WTC11 (cell line): ENCODE measurements at regions not wholly inside any gene's neighbourhood (a gene's known extent, or its start where the extent isn't known, plus 50 kb on each side); places are given as distances from the start of the nearest gene placed in this dataset.

Source experiments
- ATAC-seq: fragments of 200-7000 bp; cut with Tn5 transposase; 2 replicates; pipeline ENCODE4 v1.10.0; 2021; ENCODE audit warnings: mild to moderate bottlenecking, moderate library complexity
- CTCF ChIA-PET: fragments of 300-600 bp; sonication (Branson Sonifier 250); formaldehyde crosslinking; loops from one replicate; lab custom pipeline; 2021; ENCODE audit warnings: antibody characterized with exemption; lab: Charles Lee
- POLR2A ChIA-PET: fragments of 350-600 bp; sonication (Branson Sonifier 250); formaldehyde crosslinking; loops from one replicate; lab custom pipeline; 2021; ENCODE audit warnings: antibody characterized with exemption; lab: Charles Lee
- DNase-seq: peaks from one replicate; pipeline ENCODE4 v3.0.0; 2021; ENCODE audit warnings: low spot score
- H3K27ac Mint-ChIP-seq: 2 replicates; pipeline ENCODE4 v1.8.0; 2021; ENCODE audit warnings: mixed read lengths
- H3K27me3 Mint-ChIP-seq: 2 replicates; pipeline ENCODE4 v1.8.0; 2021; ENCODE audit warnings: low read depth, mild to moderate bottlenecking, moderate library complexity, mixed read lengths
- H3K36me3 Mint-ChIP-seq: 2 replicates; pipeline ENCODE4 v1.8.0; 2021; ENCODE audit warnings: mixed read lengths
- H3K4me1 Mint-ChIP-seq: 2 replicates; pipeline ENCODE4 v1.8.0; 2022; ENCODE audit warnings: mixed read lengths
- H3K4me3 Mint-ChIP-seq: 2 replicates; pipeline ENCODE4 v1.8.0; 2021; ENCODE audit warnings: mild to moderate bottlenecking, moderate library complexity, mixed read lengths
- H3K9me3 Mint-ChIP-seq: 2 replicates; pipeline ENCODE4 v1.8.0; 2021; ENCODE audit warnings: mixed read lengths
- CREM ChIP-seq: sonication (generic); formaldehyde crosslinking; IDR thresholded peaks from 2 replicates; pipeline ENCODE4 v1.8.1; 2022; ENCODE audit warnings: mild to moderate bottlenecking, missing genetic modification reagents, moderate library complexity
- FOXJ3 ChIP-seq: sonication (generic); formaldehyde crosslinking; IDR thresholded peaks from 2 replicates; pipeline ENCODE4 v1.9.0; 2021; ENCODE audit warnings: missing genetic modification reagents, mild to moderate bottlenecking, borderline replicate concordance
- HMGA2 ChIP-seq: fragments of 250-450 bp; sonication (Bioruptor Pico); IDR thresholded peaks from 2 replicates; pipeline ENCODE4 v1.4.0; 2021; ENCODE audit warnings: mild to moderate bottlenecking, moderate library complexity
- MXD4 ChIP-seq: fragments of 250-450 bp; sonication (Bioruptor Pico); IDR thresholded peaks from 2 replicates; pipeline ENCODE4 v1.8.0; 2021; ENCODE audit warnings: mild to moderate bottlenecking, moderate library complexity, borderline replicate concordance
- NR2C2 ChIP-seq: sonication (generic); formaldehyde crosslinking; IDR thresholded peaks from 2 replicates; pipeline ENCODE4 v1.8.0; 2022; ENCODE audit warnings: mild to moderate bottlenecking, missing genetic modification reagents
- TEAD4 ChIP-seq: sonication (generic); formaldehyde crosslinking; IDR thresholded peaks from 2 replicates; pipeline ENCODE4 v1.8.0; 2022; ENCODE audit warnings: mild to moderate bottlenecking, missing genetic modification reagents
- ZNF263 ChIP-seq: sonication (generic); formaldehyde crosslinking; IDR thresholded peaks from 2 replicates; pipeline ENCODE4 v1.8.1; 2022; ENCODE audit warnings: low read depth, mild to moderate bottlenecking, moderate library complexity, missing genetic modification reagents
- TF ChIP-seq, protein P1 (sequence below): sonication (generic); formaldehyde crosslinking; IDR thresholded peaks from 2 replicates; pipeline ENCODE4 v1.8.1; 2023; ENCODE audit warnings: mild to moderate bottlenecking, missing genetic modification reagents, moderate library complexity
- TF ChIP-seq, protein P2 (sequence below): sonication (generic); formaldehyde crosslinking; IDR thresholded peaks from 2 replicates; pipeline ENCODE4 v1.8.1; 2022; ENCODE audit warnings: missing genetic modification reagents, borderline replicate concordance
- TF ChIP-seq, protein P3 (sequence below): sonication (generic); formaldehyde crosslinking; IDR thresholded peaks from 2 replicates; pipeline ENCODE4 v1.8.0; 2022; ENCODE audit warnings: mild to moderate bottlenecking, missing genetic modification reagents
- TF ChIP-seq, protein P4 (sequence below): fragments of 250-450 bp; sonication (Bioruptor Pico); IDR thresholded peaks from 2 replicates; pipeline ENCODE4 v2.1.2; 2022; ENCODE audit warnings: mild to moderate bottlenecking, moderate library complexity
- TF ChIP-seq, protein P5 (sequence below): sonication (generic); formaldehyde crosslinking; IDR thresholded peaks from 2 replicates; pipeline ENCODE4 v1.8.1; 2023; ENCODE audit warnings: mild to moderate bottlenecking, missing genetic modification reagents
- TF ChIP-seq, protein P6 (sequence below): sonication (generic); formaldehyde crosslinking; IDR thresholded peaks from 2 replicates; pipeline ENCODE4 v1.8.1; 2023; ENCODE audit warnings: mild to moderate bottlenecking, missing genetic modification reagents, borderline replicate concordance
- TF ChIP-seq, protein P7 (sequence below): fragments of 250-450 bp; sonication (Bioruptor Pico); IDR thresholded peaks from 2 replicates; pipeline ENCODE4 v1.8.0; 2021; ENCODE audit warnings: mild to moderate bottlenecking
- TF ChIP-seq, protein P8 (sequence below): sonication (generic); formaldehyde crosslinking; IDR thresholded peaks from 2 replicates; pipeline ENCODE4 v1.8.1; 2022; ENCODE audit warnings: mild to moderate bottlenecking, missing genetic modification reagents, moderate library complexity, borderline replicate concordance

DNA sequence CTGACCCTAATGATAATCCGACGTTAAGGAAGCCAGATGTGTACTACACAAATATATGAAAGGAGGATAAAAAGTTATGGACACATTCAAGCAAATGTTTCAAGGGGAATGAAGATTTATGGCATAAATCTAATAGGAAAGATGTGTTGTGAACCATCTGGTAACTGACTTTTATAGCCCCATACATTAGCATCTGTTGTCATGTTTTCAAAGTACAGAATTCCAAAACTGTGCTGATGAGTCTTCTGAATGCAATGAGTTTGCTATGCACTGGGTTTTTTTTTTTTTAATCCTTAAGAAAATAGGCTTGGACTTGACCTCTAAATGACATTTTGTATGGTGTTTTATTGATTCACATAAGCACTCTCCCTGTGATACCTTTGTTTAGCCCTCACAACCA, 158.5 kb upstream of the ESRRG start:
- Mint-ChIP-seq H3K4me1 (peaks cover 15% of the 10 kb centered on the region), H3K36me3 (no peaks in the 10 kb centered on the region), H3K4me3 (no peak overlapping the region), H3K9me3 (no peaks in the 10 kb centered on the region), H3K27ac (no peak overlapping the region), H3K27me3 (no peaks in the 10 kb centered on the region)
- ATAC-seq (no peak), DNase-seq (no peak)
- POLR2A ChIA-PET, result no interaction called here
- CTCF ChIA-PET, result no interaction called here
- TF ChIP-seq, protein P1, sequence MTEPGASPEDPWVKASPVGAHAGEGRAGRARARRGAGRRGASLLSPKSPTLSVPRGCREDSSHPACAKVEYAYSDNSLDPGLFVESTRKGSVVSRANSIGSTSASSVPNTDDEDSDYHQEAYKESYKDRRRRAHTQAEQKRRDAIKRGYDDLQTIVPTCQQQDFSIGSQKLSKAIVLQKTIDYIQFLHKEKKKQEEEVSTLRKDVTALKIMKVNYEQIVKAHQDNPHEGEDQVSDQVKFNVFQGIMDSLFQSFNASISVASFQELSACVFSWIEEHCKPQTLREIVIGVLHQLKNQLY (CRISPR knock-in tag), result no peak
- TF ChIP-seq ZNF263 (CRISPR knock-in tag) (no peak), MXD4 (no peak), CREM (CRISPR knock-in tag) (no peak), TEAD4 (CRISPR knock-in tag) (no peak), FOXJ3 (CRISPR knock-in tag) (no peak), HMGA2 (CRISPR knock-in tag) (no peak), NR2C2 (CRISPR knock-in tag) (no peak)
- TF ChIP-seq, protein P2, sequence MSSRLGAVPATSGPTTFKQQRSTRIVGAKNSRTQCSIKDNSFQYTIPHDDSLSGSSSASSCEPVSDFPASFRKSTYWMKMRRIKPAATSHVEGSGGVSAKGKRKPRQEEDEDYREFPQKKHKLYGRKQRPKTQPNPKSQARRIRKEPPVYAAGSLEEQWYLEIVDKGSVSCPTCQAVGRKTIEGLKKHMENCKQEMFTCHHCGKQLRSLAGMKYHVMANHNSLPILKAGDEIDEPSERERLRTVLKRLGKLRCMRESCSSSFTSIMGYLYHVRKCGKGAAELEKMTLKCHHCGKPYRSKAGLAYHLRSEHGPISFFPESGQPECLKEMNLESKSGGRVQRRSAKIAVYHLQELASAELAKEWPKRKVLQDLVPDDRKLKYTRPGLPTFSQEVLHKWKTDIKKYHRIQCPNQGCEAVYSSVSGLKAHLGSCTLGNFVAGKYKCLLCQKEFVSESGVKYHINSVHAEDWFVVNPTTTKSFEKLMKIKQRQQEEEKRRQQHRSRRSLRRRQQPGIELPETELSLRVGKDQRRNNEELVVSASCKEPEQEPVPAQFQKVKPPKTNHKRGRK, result no peak
- TF ChIP-seq, protein P3, sequence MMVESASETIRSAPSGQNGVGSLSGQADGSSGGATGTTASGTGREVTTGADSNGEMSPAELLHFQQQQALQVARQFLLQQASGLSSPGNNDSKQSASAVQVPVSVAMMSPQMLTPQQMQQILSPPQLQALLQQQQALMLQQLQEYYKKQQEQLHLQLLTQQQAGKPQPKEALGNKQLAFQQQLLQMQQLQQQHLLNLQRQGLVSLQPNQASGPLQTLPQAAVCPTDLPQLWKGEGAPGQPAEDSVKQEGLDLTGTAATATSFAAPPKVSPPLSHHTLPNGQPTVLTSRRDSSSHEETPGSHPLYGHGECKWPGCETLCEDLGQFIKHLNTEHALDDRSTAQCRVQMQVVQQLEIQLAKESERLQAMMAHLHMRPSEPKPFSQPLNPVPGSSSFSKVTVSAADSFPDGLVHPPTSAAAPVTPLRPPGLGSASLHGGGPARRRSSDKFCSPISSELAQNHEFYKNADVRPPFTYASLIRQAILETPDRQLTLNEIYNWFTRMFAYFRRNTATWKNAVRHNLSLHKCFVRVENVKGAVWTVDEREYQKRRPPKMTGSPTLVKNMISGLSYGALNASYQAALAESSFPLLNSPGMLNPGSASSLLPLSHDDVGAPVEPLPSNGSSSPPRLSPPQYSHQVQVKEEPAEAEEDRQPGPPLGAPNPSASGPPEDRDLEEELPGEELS, result no peak
- TF ChIP-seq, protein P4, sequence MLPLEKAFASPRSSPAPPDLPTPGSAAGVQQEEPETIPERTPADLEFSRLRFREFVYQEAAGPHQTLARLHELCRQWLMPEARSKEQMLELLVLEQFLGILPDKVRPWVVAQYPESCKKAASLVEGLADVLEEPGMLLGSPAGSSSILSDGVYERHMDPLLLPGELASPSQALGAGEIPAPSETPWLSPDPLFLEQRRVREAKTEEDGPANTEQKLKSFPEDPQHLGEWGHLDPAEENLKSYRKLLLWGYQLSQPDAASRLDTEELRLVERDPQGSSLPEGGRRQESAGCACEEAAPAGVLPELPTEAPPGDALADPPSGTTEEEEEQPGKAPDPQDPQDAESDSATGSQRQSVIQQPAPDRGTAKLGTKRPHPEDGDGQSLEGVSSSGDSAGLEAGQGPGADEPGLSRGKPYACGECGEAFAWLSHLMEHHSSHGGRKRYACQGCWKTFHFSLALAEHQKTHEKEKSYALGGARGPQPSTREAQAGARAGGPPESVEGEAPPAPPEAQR (CRISPR knock-in tag), result no peak
- TF ChIP-seq, protein P5, sequence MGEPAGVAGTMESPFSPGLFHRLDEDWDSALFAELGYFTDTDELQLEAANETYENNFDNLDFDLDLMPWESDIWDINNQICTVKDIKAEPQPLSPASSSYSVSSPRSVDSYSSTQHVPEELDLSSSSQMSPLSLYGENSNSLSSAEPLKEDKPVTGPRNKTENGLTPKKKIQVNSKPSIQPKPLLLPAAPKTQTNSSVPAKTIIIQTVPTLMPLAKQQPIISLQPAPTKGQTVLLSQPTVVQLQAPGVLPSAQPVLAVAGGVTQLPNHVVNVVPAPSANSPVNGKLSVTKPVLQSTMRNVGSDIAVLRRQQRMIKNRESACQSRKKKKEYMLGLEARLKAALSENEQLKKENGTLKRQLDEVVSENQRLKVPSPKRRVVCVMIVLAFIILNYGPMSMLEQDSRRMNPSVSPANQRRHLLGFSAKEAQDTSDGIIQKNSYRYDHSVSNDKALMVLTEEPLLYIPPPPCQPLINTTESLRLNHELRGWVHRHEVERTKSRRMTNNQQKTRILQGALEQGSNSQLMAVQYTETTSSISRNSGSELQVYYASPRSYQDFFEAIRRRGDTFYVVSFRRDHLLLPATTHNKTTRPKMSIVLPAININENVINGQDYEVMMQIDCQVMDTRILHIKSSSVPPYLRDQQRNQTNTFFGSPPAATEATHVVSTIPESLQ (CRISPR knock-in tag), result no peak
- TF ChIP-seq, protein P6, sequence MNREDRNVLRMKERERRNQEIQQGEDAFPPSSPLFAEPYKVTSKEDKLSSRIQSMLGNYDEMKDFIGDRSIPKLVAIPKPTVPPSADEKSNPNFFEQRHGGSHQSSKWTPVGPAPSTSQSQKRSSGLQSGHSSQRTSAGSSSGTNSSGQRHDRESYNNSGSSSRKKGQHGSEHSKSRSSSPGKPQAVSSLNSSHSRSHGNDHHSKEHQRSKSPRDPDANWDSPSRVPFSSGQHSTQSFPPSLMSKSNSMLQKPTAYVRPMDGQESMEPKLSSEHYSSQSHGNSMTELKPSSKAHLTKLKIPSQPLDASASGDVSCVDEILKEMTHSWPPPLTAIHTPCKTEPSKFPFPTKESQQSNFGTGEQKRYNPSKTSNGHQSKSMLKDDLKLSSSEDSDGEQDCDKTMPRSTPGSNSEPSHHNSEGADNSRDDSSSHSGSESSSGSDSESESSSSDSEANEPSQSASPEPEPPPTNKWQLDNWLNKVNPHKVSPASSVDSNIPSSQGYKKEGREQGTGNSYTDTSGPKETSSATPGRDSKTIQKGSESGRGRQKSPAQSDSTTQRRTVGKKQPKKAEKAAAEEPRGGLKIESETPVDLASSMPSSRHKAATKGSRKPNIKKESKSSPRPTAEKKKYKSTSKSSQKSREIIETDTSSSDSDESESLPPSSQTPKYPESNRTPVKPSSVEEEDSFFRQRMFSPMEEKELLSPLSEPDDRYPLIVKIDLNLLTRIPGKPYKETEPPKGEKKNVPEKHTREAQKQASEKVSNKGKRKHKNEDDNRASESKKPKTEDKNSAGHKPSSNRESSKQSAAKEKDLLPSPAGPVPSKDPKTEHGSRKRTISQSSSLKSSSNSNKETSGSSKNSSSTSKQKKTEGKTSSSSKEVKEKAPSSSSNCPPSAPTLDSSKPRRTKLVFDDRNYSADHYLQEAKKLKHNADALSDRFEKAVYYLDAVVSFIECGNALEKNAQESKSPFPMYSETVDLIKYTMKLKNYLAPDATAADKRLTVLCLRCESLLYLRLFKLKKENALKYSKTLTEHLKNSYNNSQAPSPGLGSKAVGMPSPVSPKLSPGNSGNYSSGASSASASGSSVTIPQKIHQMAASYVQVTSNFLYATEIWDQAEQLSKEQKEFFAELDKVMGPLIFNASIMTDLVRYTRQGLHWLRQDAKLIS (CRISPR knock-in tag), result no peak
- TF ChIP-seq, protein P7, sequence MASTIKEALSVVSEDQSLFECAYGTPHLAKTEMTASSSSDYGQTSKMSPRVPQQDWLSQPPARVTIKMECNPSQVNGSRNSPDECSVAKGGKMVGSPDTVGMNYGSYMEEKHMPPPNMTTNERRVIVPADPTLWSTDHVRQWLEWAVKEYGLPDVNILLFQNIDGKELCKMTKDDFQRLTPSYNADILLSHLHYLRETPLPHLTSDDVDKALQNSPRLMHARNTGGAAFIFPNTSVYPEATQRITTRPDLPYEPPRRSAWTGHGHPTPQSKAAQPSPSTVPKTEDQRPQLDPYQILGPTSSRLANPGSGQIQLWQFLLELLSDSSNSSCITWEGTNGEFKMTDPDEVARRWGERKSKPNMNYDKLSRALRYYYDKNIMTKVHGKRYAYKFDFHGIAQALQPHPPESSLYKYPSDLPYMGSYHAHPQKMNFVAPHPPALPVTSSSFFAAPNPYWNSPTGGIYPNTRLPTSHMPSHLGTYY, result no peak
- TF ChIP-seq, protein P8, sequence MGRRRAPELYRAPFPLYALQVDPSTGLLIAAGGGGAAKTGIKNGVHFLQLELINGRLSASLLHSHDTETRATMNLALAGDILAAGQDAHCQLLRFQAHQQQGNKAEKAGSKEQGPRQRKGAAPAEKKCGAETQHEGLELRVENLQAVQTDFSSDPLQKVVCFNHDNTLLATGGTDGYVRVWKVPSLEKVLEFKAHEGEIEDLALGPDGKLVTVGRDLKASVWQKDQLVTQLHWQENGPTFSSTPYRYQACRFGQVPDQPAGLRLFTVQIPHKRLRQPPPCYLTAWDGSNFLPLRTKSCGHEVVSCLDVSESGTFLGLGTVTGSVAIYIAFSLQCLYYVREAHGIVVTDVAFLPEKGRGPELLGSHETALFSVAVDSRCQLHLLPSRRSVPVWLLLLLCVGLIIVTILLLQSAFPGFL (CRISPR knock-in tag), result no peak
